MM.1S (cell line): ENCODE measurements at regions not wholly inside any gene's neighbourhood (a gene's known extent, or its start where the extent isn't known, plus 50 kb on each side); places are given as distances from the start of the nearest gene placed in this dataset.

Experiments
- EZH2 ChIP-seq: fragments of 300-600 bp; sonication (generic); optimal IDR thresholded peaks from 2 replicates; pipeline ENCODE3; 2017; ENCODE audit warnings: low read depth, mild to moderate bottlenecking, antibody characterized with exemption, low read length, mixed read lengths
- TF ChIP-seq, protein P1 (sequence below): fragments of 300-600 bp; sonication (generic); IDR thresholded peaks from 2 replicates; pipeline ENCODE4 v1.5.1; 2016; ENCODE audit warnings: antibody characterized with exemption, low read length, mixed read lengths

GRCh38 chr15:98532063-98532462 is 116.3 kb upstream of the IGF1R start:
- TF ChIP-seq, protein P1, sequence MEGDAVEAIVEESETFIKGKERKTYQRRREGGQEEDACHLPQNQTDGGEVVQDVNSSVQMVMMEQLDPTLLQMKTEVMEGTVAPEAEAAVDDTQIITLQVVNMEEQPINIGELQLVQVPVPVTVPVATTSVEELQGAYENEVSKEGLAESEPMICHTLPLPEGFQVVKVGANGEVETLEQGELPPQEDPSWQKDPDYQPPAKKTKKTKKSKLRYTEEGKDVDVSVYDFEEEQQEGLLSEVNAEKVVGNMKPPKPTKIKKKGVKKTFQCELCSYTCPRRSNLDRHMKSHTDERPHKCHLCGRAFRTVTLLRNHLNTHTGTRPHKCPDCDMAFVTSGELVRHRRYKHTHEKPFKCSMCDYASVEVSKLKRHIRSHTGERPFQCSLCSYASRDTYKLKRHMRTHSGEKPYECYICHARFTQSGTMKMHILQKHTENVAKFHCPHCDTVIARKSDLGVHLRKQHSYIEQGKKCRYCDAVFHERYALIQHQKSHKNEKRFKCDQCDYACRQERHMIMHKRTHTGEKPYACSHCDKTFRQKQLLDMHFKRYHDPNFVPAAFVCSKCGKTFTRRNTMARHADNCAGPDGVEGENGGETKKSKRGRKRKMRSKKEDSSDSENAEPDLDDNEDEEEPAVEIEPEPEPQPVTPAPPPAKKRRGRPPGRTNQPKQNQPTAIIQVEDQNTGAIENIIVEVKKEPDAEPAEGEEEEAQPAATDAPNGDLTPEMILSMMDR, result no peak
- TF ChIP-seq EZH2, result no peak
